Loucy (cell line): ENCODE measurements at regions not wholly inside any gene's neighbourhood (a gene's known extent, or its start where the extent isn't known, plus 50 kb on each side); places are given as distances from the start of the nearest gene placed in this dataset.

ENCODE experiments used
- CTCF ChIP-seq: fragments of 200-600 bp; sonication (generic); conservative IDR thresholded peaks from 2 replicates; pipeline ENCODE4 v1.5.1; 2014; ENCODE audit warnings: mild to moderate bottlenecking, antibody characterized with exemption, low read length
- EZH2phosphoT487 ChIP-seq: fragments of 200-600 bp; IDR thresholded peaks from 2 replicates; pipeline ENCODE4 v1.6.1; 2018; ENCODE audit warnings: antibody characterized with exemption, mild to moderate bottlenecking, moderate library complexity, borderline replicate concordance

GRCh38 chr6:839201-839600, 146.3 kb upstream of the EXOC2 start:
- no peak for TF ChIP-seq CTCF
- no peak for TF ChIP-seq EZH2phosphoT487
